ENCODE measurements at regions not wholly inside any gene's neighbourhood (a gene's known extent, or its start where the extent isn't known, plus 50 kb on each side); places are given as distances from the start of the nearest gene placed in this dataset.

GRCh38 chrX:40318801-40319200, 221.0 kb upstream of the BCOR start:
- intact Hi-C loops (cut with micrococcal nuclease): no loop called here
- no peak overlapping the region for H3K27ac Mint-ChIP-seq
- H3K9me3 Mint-ChIP-seq: peaks cover 2 to 11% of the 10 kb centered on the region in 2 donors
- peaks cover 0 to 8% of the 10 kb centered on the region in 2 donors for H3K27me3 Mint-ChIP-seq (ENCODE audit: low read depth in 2 of 2)
- 18% methylated on average over 3 of the region's 4 CpGs for WGBS (ENCODE audit: insufficient coverage)
- Histone ChIP-seq H3K9me3 (ENCODE audit: control insufficient read depth, insufficient read depth, low read length) (peaks cover 11% of the 10 kb centered on the region), H3K4me1 (ENCODE audit: control insufficient read depth, insufficient read depth, low read length) (no peaks in the 10 kb centered on the region), H3K27me3 (ENCODE audit: control insufficient read depth, insufficient read depth, low read length) (no peaks in the 10 kb centered on the region), H3K36me3 (ENCODE audit: control insufficient read depth, insufficient read depth, low read length) (no peaks in the 10 kb centered on the region), H3K4me3 (ENCODE audit: low read length) (no peak overlapping the region), H3K27ac (ENCODE audit: low read length) (no peak overlapping the region)
- no peaks in the 10 kb centered on the region for H3K4me1 Mint-ChIP-seq
- H3K4me3 Mint-ChIP-seq: no peak overlapping the region
- TF ChIP-seq CTCF (IDR thresholded peaks at IDR 0.05): no peak
- no peak for DNase-seq
- H3K36me3 Mint-ChIP-seq: peaks cover 11% of the 10 kb centered on the region
- no peak for ATAC-seq

- H3K27me3 ChIP-seq (ENCODE audit: control insufficient read depth, insufficient read depth, low read length): no peaks in the 10 kb centered on the region
- Mint-ChIP-seq H3K27me3 (ENCODE audit: low read depth in 2 of 2) (peaks cover 0 to 8% of the 10 kb centered on the region in 2 donors), H3K4me3 (no peak overlapping the region), H3K4me1 (no peaks in the 10 kb centered on the region), H3K9me3 (peaks cover 2 to 11% of the 10 kb centered on the region in 2 donors), H3K27ac (no peak overlapping the region), H3K36me3 (peaks cover 11% of the 10 kb centered on the region)
- H3K27ac ChIP-seq (ENCODE audit: low read length): no peak overlapping the region
- no peaks in the 10 kb centered on the region for H3K4me1 ChIP-seq (ENCODE audit: control insufficient read depth, insufficient read depth, low read length)
- no peak for ATAC-seq
- TF ChIP-seq CTCF (IDR thresholded peaks at IDR 0.05): no peak
- DNase-seq: no peak
- 96% methylated on average over 6 of the region's 6 CpGs for WGBS (ENCODE audit: insufficient coverage)
- H3K9me3 ChIP-seq (ENCODE audit: control insufficient read depth, insufficient read depth, low read length): peaks cover 11% of the 10 kb centered on the region
- no peaks in the 10 kb centered on the region for H3K36me3 ChIP-seq (ENCODE audit: control insufficient read depth, insufficient read depth, low read length)
- intact Hi-C loops (cut with micrococcal nuclease): no loop called here
- H3K4me3 ChIP-seq (ENCODE audit: low read length): no peak overlapping the region
These were observed 220.3 kb upstream of the BCOR start for GRCh38 chrX:40318076-40318475.

GRCh38 chrX:40316502-40316901, 218.7 kb upstream of the BCOR start:
- H3K27ac Mint-ChIP-seq: no peak overlapping the region
- intact Hi-C loops (cut with micrococcal nuclease): no loop called here
- Histone ChIP-seq H3K27me3 (ENCODE audit: control insufficient read depth, insufficient read depth, low read length) (no peaks in the 10 kb centered on the region), H3K4me1 (ENCODE audit: control insufficient read depth, insufficient read depth, low read length) (no peaks in the 10 kb centered on the region), H3K4me3 (ENCODE audit: low read length) (no peak overlapping the region), H3K9me3 (ENCODE audit: control insufficient read depth, insufficient read depth, low read length) (peaks cover 11% of the 10 kb centered on the region), H3K36me3 (ENCODE audit: control insufficient read depth, insufficient read depth, low read length) (no peaks in the 10 kb centered on the region), H3K27ac (ENCODE audit: low read length) (no peak overlapping the region)
- H3K4me1 Mint-ChIP-seq: no peaks in the 10 kb centered on the region
- DNase-seq (no peak), ATAC-seq (no peak)
- 100% methylated on average over 2 of the region's 5 CpGs for WGBS (ENCODE audit: insufficient coverage)
- peaks cover 2 to 11% of the 10 kb centered on the region in 2 donors for H3K9me3 Mint-ChIP-seq
- peaks cover 0 to 16% of the 10 kb centered on the region in 2 donors for H3K27me3 Mint-ChIP-seq (ENCODE audit: low read depth in 2 of 2)
- TF ChIP-seq CTCF (IDR thresholded peaks at IDR 0.05): no peak
- peaks cover 11% of the 10 kb centered on the region for H3K36me3 Mint-ChIP-seq
- H3K4me3 Mint-ChIP-seq: no peak overlapping the region

GRCh38 chrX:40314070-40314469, 216.3 kb upstream of the BCOR start:
- no peak for DNase-seq
- Histone ChIP-seq H3K36me3 (ENCODE audit: control insufficient read depth, insufficient read depth, low read length) (no peaks in the 10 kb centered on the region), H3K4me3 (ENCODE audit: low read length) (no peak overlapping the region), H3K27ac (ENCODE audit: low read length) (no peak overlapping the region), H3K9me3 (ENCODE audit: control insufficient read depth, insufficient read depth, low read length) (peaks cover 11% of the 10 kb centered on the region), H3K4me1 (ENCODE audit: control insufficient read depth, insufficient read depth, low read length) (no peaks in the 10 kb centered on the region), H3K27me3 (ENCODE audit: control insufficient read depth, insufficient read depth, low read length) (no peaks in the 10 kb centered on the region)
- H3K4me3 Mint-ChIP-seq: no peak overlapping the region
- H3K27ac Mint-ChIP-seq: no peak overlapping the region
- H3K27me3 Mint-ChIP-seq (ENCODE audit: low read depth in 2 of 2): peaks cover 0 to 20% of the 10 kb centered on the region in 2 donors
- ATAC-seq: no peak
- H3K9me3 Mint-ChIP-seq: peaks cover 2 to 9% of the 10 kb centered on the region in 2 donors
- intact Hi-C loops (cut with micrococcal nuclease): no loop called here
- TF ChIP-seq CTCF (IDR thresholded peaks at IDR 0.05): no peak
- peaks cover 11% of the 10 kb centered on the region for H3K36me3 Mint-ChIP-seq
- 77% methylated on average over 4 of the region's 4 CpGs for WGBS (ENCODE audit: insufficient coverage)
- H3K4me1 Mint-ChIP-seq: no peaks in the 10 kb centered on the region

Data from natural killer cell (primary cell).